ENCODE measurements at regions not wholly inside any gene's neighbourhood (a gene's known extent, or its start where the extent isn't known, plus 50 kb on each side); places are given as distances from the start of the nearest gene placed in this dataset.
A peak's percentile ranks its signal among the peaks of the same experiment; 100 is the strongest.

GRCh38 chr11:134742956-134743819 lies 331.1 kb upstream of the B3GAT1 start:
- no peaks in the 10 kb centered on the region for H3K4me1 Mint-ChIP-seq (ENCODE audit: low read depth)
- peaks cover 6% of the 10 kb centered on the region for H3K27me3 Mint-ChIP-seq (ENCODE audit: low read depth)
- ATAC-seq (replicated peaks in 1 of 2), result no peak
- no peaks in the 10 kb centered on the region for H3K9me3 Mint-ChIP-seq
- no peak overlapping the region for H3K4me3 Mint-ChIP-seq
- no peak overlapping the region for H3K27ac Mint-ChIP-seq
- H3K36me3 Mint-ChIP-seq (ENCODE audit: insufficient read depth in 2 of 2), result no peaks in the 10 kb centered on the region
- DNase-seq, result no peak

- peaks cover 6% of the 10 kb centered on the region for H3K27me3 Mint-ChIP-seq (ENCODE audit: low read depth)
- no peaks in the 10 kb centered on the region for H3K9me3 Mint-ChIP-seq
- ATAC-seq (replicated peaks in 1 of 2), result peak; percentile 72 to 88
- no peaks in the 10 kb centered on the region for H3K4me1 Mint-ChIP-seq (ENCODE audit: low read depth)
- peak in 1 of 2 donors; percentile 25 for DNase-seq
- H3K36me3 Mint-ChIP-seq (ENCODE audit: insufficient read depth in 2 of 2), result no peaks in the 10 kb centered on the region
- no peak overlapping the region for H3K4me3 Mint-ChIP-seq
- no peak overlapping the region for H3K27ac Mint-ChIP-seq
Measured at GRCh38 chr11:134742224-134742612, 330.2 kb upstream of the B3GAT1 start.

DNA sequence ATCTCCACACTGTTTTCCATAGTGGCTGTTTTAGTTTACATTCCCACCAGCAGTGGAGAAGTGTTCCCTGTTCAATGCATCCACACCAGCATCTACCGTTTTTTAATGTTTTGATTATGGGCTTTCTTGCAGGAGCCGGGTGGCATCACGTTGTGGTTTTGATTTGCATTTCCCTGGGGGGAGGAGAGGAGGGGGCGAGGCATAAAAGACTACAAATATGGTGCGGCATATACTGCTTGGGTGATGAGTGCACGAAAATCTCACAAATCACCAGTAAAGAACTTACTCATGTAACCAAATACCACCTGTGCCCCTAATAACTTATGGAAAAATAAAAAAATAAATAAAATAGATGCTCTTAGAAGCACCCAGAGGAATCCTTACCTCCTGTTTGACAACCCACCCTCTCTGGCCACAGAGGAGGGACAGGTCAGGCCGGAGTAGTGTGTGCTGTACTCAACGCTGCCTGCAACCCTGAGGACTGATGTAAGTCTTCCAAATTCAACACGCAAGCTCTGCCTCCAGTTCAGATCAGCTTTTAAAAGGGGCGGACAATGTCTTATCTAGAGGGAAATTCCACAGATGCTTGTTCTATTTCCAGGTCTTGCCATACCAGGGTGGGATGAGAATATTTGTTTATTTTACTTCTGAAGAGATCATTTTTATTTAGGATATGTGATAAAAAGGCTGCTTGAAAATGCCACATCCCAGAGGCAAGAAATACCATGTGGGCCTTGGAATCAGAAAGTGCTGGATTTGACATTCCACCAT lies 329.6 kb upstream of the B3GAT1 start:
- Mint-ChIP-seq H3K27me3 (ENCODE audit: low read depth) (peaks cover 6% of the 10 kb centered on the region), H3K4me3 (no peak overlapping the region), H3K4me1 (ENCODE audit: low read depth) (no peaks in the 10 kb centered on the region), H3K27ac (no peak overlapping the region), H3K9me3 (no peaks in the 10 kb centered on the region), H3K36me3 (ENCODE audit: insufficient read depth in 2 of 2) (no peaks in the 10 kb centered on the region)
- ATAC-seq (replicated peaks in 1 of 2) (no peak), DNase-seq (no peak)

DNA sequence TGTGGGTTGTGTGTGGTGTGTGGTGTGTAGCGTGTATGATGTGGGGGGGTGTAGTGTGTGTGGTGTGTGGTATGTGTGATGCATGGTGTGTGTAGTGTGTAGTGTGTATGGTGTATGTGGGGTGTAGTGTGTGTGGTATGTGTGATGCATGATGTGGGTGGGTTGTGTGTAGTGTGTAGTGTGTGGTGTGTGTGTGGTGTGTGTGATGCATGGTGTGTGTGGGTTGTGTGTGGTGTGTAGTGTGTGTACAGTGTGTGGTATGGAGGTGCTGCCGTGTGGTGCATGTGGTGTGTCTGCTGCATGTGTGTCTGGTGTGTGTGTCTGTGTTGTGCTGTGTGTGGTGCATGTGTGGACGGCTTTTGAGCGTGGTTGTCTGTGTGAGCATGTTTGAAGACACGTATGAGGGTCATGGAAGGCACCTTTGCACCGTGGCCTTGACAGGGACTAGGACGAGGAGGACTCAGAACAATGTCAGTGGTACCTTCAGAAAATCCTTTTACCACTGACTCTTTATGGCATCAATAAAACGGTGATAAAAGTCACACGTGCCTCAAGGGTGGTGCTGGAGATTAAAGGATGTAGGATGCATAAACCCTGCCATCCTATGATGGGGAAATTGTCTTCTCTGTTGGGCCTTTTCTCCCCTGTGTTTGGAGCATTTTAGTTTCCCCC lies 328.7 kb upstream of the B3GAT1 start:
- H3K27ac Mint-ChIP-seq, result no peak overlapping the region
- H3K4me1 Mint-ChIP-seq (ENCODE audit: low read depth), result no peaks in the 10 kb centered on the region
- H3K4me3 Mint-ChIP-seq, result no peak overlapping the region
- DNase-seq, result no peak
- ATAC-seq (replicated peaks in 1 of 2), result no peak
- peaks cover 6% of the 10 kb centered on the region for H3K27me3 Mint-ChIP-seq (ENCODE audit: low read depth)
- no peaks in the 10 kb centered on the region for H3K36me3 Mint-ChIP-seq (ENCODE audit: insufficient read depth in 2 of 2)
- no peaks in the 10 kb centered on the region for H3K9me3 Mint-ChIP-seq

- Mint-ChIP-seq H3K4me3 (no peak overlapping the region), H3K27me3 (ENCODE audit: low read depth) (no peaks in the 10 kb centered on the region), H3K4me1 (ENCODE audit: low read depth) (no peaks in the 10 kb centered on the region), H3K9me3 (no peaks in the 10 kb centered on the region), H3K36me3 (ENCODE audit: insufficient read depth in 2 of 2) (no peaks in the 10 kb centered on the region), H3K27ac (no peak overlapping the region)
- DNase-seq, result no peak
- no peak for ATAC-seq (replicated peaks in 1 of 2)
Measured at GRCh38 chr11:134739136-134739535, 327.1 kb upstream of the B3GAT1 start.

DNA sequence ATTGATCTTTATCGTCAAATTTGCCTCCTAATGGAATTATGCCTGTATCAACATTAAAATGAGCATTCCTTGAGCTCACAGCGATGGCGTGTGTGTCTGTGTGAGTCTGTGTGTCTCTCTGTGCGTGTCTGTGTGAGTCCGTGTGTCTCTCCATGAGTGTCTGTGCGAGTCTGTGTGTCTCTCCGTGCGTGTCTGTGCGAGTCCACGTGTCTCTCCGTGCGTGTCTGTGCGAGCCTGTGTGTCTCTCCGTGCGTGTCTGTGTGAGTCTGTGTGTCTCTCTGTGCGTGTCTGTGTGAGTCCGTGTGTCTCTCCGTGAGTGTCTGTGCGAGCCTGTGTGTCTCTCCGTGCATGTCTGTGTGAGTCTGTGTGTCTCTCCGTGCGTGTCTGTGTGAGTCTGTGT lies 326.5 kb upstream of the B3GAT1 start:
- H3K27me3 Mint-ChIP-seq (ENCODE audit: low read depth), result no peaks in the 10 kb centered on the region
- ATAC-seq (replicated peaks in 1 of 2), result no peak
- no peaks in the 10 kb centered on the region for H3K36me3 Mint-ChIP-seq (ENCODE audit: insufficient read depth in 2 of 2)
- H3K4me1 Mint-ChIP-seq (ENCODE audit: low read depth), result no peaks in the 10 kb centered on the region
- H3K27ac Mint-ChIP-seq, result no peak overlapping the region
- H3K9me3 Mint-ChIP-seq, result no peaks in the 10 kb centered on the region
- H3K4me3 Mint-ChIP-seq, result no peak overlapping the region
- DNase-seq, result no peak

DNA sequence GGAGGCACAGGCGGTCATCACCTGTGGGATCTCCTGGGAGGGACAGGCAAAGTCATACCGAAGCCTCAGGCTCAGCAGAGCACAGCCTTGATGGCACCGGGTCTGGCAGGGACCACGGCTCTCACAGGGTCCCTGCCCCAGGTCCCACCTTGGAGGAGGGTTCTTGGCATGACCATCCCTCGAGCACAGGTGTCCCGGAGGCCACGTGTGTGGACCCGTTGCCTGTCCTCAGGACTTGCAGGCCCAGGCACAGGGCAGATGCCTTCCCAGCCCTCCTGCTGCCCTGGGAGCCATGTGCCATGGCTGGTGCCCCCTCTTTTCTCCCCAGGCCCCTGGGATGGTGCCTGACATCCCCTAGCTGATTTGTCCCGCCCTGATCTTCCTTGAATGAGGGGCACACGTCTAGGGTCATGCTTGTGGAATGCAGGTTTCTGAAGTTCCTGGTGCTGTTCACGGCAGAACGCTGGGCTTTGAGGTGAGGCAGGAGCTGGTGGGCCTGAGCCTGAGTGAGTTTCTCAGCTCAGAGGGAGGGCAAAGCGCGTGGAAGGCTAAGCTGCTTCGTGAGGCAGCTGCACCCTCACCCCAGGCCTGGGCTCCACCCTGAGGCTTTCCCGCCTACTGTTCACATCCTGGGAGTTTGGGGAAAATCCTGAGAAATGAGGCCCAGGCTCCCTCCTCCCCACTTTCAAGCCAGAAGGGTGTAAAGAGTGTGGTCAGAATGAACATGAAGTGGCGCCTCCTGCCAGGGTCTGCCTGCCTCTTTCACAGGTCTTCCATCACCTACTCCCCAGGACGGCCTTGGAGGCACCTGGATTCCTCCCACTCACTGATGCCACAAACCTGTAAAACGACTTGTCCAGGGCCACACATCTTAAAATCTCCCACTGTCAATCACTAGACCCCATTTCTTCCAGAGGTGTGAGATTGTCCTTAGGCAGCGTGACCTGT lies 325.8 kb upstream of the B3GAT1 start:
- no peaks in the 10 kb centered on the region for H3K27me3 Mint-ChIP-seq (ENCODE audit: low read depth)
- no peaks in the 10 kb centered on the region for H3K9me3 Mint-ChIP-seq
- no peak for DNase-seq
- ATAC-seq (replicated peaks in 1 of 2), result no peak
- H3K36me3 Mint-ChIP-seq (ENCODE audit: insufficient read depth in 2 of 2), result no peaks in the 10 kb centered on the region
- no peaks in the 10 kb centered on the region for H3K4me1 Mint-ChIP-seq (ENCODE audit: low read depth)
- H3K4me3 Mint-ChIP-seq, result no peak overlapping the region
- no peak overlapping the region for H3K27ac Mint-ChIP-seq

GRCh38 chr11:134736251-134736947 lies 324.4 kb upstream of the B3GAT1 start:
- Mint-ChIP-seq H3K36me3 (ENCODE audit: insufficient read depth in 2 of 2) (no peaks in the 10 kb centered on the region), H3K4me3 (no peak overlapping the region), H3K4me1 (ENCODE audit: low read depth) (no peaks in the 10 kb centered on the region), H3K27me3 (ENCODE audit: low read depth) (no peaks in the 10 kb centered on the region), H3K9me3 (no peaks in the 10 kb centered on the region), H3K27ac (no peak overlapping the region)
- ATAC-seq (replicated peaks in 1 of 2) (no peak), DNase-seq (no peak)

DNA sequence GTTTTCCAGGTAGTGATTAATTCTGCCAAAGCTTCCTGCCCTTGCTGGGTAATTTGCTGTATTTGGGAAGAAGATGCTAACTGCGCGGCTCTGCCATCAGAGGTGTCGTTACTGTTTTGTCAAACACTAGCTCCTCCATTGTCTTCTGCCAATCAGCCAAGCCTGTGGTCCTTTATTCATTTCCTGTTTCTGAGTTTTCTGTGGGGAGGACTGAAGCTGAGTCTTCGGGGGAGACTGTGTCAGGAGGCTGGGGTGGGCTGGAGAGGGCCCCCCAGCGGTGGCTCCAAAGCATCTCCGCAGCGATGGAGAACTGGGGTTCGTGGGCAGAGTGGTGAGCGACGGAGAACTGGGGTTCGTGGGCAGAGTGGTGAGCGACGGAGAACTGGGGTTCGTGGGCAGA lies 322.9 kb upstream of the B3GAT1 start:
- no peaks in the 10 kb centered on the region for H3K4me1 Mint-ChIP-seq (ENCODE audit: low read depth)

DNA sequence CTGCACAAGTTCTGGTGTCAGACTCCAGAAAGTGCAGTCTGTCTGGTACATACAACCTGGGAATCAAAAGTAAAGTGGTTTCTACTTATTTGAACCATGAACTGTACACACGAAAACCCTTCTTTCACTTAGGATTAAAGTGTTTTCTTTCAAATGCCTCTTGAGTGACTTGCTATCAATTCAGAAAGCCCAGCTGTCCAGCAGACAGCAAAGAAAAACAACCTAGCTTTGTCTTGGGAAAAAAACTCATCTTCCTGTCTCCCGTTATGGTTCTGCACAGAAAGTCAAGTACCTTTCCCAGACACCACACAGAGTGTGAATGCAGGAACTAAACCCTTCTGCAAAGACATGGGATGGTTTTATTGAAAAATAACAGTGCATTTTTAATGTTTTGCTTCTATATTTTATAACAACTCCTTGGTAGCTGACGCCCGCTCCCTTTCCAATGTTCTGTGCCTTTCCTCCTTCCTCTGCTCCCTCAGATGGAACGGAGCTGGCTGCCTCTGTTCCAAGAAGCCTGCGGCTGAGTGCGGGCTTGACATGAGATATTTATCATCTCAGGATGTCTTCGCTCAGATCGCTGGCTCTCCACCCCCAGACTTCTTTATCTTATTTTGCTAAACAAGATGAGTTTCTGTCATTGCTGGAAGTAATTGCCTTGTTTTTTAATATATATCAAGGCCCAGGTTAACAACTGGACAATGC lies 322.3 kb upstream of the B3GAT1 start:
- no peaks in the 10 kb centered on the region for H3K4me1 Mint-ChIP-seq (ENCODE audit: low read depth)
- H3K27me3 Mint-ChIP-seq (ENCODE audit: low read depth), result no peaks in the 10 kb centered on the region
- H3K9me3 Mint-ChIP-seq, result no peaks in the 10 kb centered on the region
- H3K36me3 Mint-ChIP-seq (ENCODE audit: insufficient read depth in 2 of 2), result no peaks in the 10 kb centered on the region
- no peak overlapping the region for H3K4me3 Mint-ChIP-seq
- no peak for ATAC-seq (replicated peaks in 1 of 2)
- no peak overlapping the region for H3K27ac Mint-ChIP-seq
- DNase-seq, result no peak

More for the DNA sequence above, 322.9 kb upstream of the B3GAT1 start:
- H3K36me3 Mint-ChIP-seq (ENCODE audit: insufficient read depth in 2 of 2), result no peaks in the 10 kb centered on the region
- no peaks in the 10 kb centered on the region for H3K9me3 Mint-ChIP-seq
- no peak overlapping the region for H3K27ac Mint-ChIP-seq
- H3K4me3 Mint-ChIP-seq, result peak overlapping the region in 1 of 2 donors; percentile 60
- H3K27me3 Mint-ChIP-seq (ENCODE audit: low read depth), result no peaks in the 10 kb centered on the region
- ATAC-seq (replicated peaks in 1 of 2) (peak in 1 of 2 donors; percentile 49), DNase-seq (no peak)

- Mint-ChIP-seq H3K4me3 (no peak overlapping the region), H3K27ac (no peak overlapping the region), H3K36me3 (ENCODE audit: insufficient read depth in 2 of 2) (no peaks in the 10 kb centered on the region), H3K27me3 (ENCODE audit: low read depth) (no peaks in the 10 kb centered on the region), H3K4me1 (ENCODE audit: low read depth) (no peaks in the 10 kb centered on the region), H3K9me3 (no peaks in the 10 kb centered on the region)
- DNase-seq, result no peak
- ATAC-seq (replicated peaks in 1 of 2), result no peak
Measured at GRCh38 chr11:134733646-134734045, 321.6 kb upstream of the B3GAT1 start.

Measured in activated T-cell treated with anti-CD3 and anti-CD28 coated beads, Interleukin-2, amount 50 U/mL, for 72 hours (primary cell).